NCI-H1105 (cell line): ENCODE measurements at regions not wholly inside any gene's neighbourhood (a gene's known extent, or its start where the extent isn't known, plus 50 kb on each side); places are given as distances from the start of the nearest gene placed in this dataset.

ENCODE experiments used
- DNase-seq: peaks from one replicate; lab custom pipeline; 2025; lab: John Stamatoyannopoulos, UW

GRCh38 chr18:76546088-76546435 is 51.0 kb upstream of the ZNF516 start:
- no peak for DNase-seq

GRCh38 chr18:76545433-76546087 is 50.5 kb upstream of the ZNF516 start:
- DNase-seq, result no peak

- DNase-seq, result no peak
Observed at GRCh38 chr18:76544511-76545345, 49.7 kb upstream of the ZNF516 start.
